A673 (cell line): ENCODE measurements at regions not wholly inside any gene's neighbourhood (a gene's known extent, or its start where the extent isn't known, plus 50 kb on each side); places are given as distances from the start of the nearest gene placed in this dataset.

Experiments
- BruUV-seq: library from RNA; stranded (reverse); fragments of 400-500 nt; replicated peaks from 2 replicates; lab custom pipeline; 2021; lab: Mats Ljungman, UMichigan
- CTCF ChIA-PET: fragments of 300-600 bp; sonication (Branson Sonifier 250); formaldehyde crosslinking; loops from one replicate; lab custom pipeline; 2022; ENCODE audit warnings: antibody characterized with exemption; lab: Charles Lee
- POLR2A ChIA-PET: fragments of 300-600 bp; sonication (Branson Sonifier 250); formaldehyde crosslinking; loops from one replicate; lab custom pipeline; 2022; ENCODE audit warnings: antibody characterized with exemption; ENCODE audit not compliant: low non-redundant PET; lab: Charles Lee
- DNase-seq: peaks from one replicate; pipeline ENCODE4 v3.0.0-alpha.2; 2015; ENCODE audit warnings: low spot score
- H3K27ac ChIP-seq: fragments of 200-600 bp; sonication (generic); 2 replicates; pipeline ENCODE4 v1.5.1; 2016; ENCODE audit warnings: mixed run types, low read depth, mild to moderate bottlenecking, mixed read lengths, antibody characterized with exemption, low read length; ENCODE audit not compliant: poor library complexity, severe bottlenecking
- H3K27me3 ChIP-seq: fragments of 200-600 bp; sonication (generic); replicated peaks from 2 replicates; pipeline ENCODE4 v1.6.1; 2017; ENCODE audit warnings: mixed run types, low read depth, mild to moderate bottlenecking, mixed read lengths, antibody characterized with exemption, low read length; ENCODE audit not compliant: insufficient read depth, poor library complexity
- H3K36me3 ChIP-seq: fragments of 200-600 bp; sonication (generic); 2 replicates; pipeline ENCODE4 v1.6.1; 2016; ENCODE audit warnings: mixed run types, mild to moderate bottlenecking, mixed read lengths, antibody characterized with exemption, low read length; ENCODE audit not compliant: insufficient read depth, poor library complexity, severe bottlenecking
- H3K4me1 ChIP-seq: fragments of 200-600 bp; sonication (generic); 2 replicates; pipeline ENCODE4 v1.6.1; 2017; ENCODE audit warnings: mixed run types, mild to moderate bottlenecking, mixed read lengths, antibody characterized with exemption, low read length; ENCODE audit not compliant: insufficient read depth, poor library complexity, severe bottlenecking
- H3K4me3 ChIP-seq: fragments of 200-600 bp; sonication (generic); 2 replicates; pipeline ENCODE4 v1.5.1; 2016; ENCODE audit warnings: low read depth, mixed run types, mild to moderate bottlenecking, mixed read lengths, low read length; ENCODE audit not compliant: poor library complexity, severe bottlenecking
- H3K9me3 ChIP-seq: fragments of 200-600 bp; sonication (generic); 2 replicates; pipeline ENCODE4 v1.6.1; 2016; ENCODE audit warnings: mixed run types, low read depth, mild to moderate bottlenecking, mixed read lengths, antibody characterized with exemption, low read length; ENCODE audit not compliant: poor library complexity, severe bottlenecking
- EZH2 ChIP-seq: fragments of 200-600 bp; sonication (generic); IDR thresholded peaks from 2 replicates; pipeline ENCODE4 v1.6.1; 2017; ENCODE audit warnings: borderline replicate concordance, low read depth, mild to moderate bottlenecking, mixed read lengths, antibody characterized with exemption, low read length; ENCODE audit not compliant: poor library complexity, severe bottlenecking
- intact Hi-C: fragments of 100-400 bp; cut with micrococcal nuclease; formaldehyde crosslinking; loops from one replicate; pipeline ENCODE4 v1.10.0; 2022; ENCODE audit not compliant: unreplicated experiment
- TF ChIP-seq, protein P1 (sequence below): fragments of 300-800, 200-600 bp; sonication (generic); conservative IDR thresholded peaks from 2 replicates; pipeline ENCODE4 v1.5.1; 2017; ENCODE audit warnings: low read depth, mild to moderate bottlenecking, antibody characterized with exemption, low read length, moderate library complexity, mixed read lengths

DNA sequence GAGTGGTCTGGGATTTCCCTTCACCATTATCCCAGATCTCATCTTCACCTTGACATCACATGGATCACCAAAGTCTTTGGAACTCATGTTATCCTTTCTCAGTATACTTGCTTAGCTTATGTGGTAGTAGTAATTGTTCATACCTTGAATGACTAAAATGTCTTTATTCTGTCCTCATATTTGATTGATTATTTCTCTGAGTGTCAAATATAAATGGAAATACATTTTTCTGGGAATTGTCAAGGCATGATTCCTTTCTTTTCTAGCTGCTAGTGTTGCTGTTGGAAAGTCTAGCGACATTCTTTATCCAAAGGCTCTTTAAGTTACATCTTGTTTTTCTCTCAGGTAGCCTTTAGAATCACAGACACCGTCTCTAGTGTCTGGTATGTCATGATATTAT, 334.4 kb downstream of the CMPK2 start:
- CTCF ChIA-PET, result no interaction called here

DNA sequence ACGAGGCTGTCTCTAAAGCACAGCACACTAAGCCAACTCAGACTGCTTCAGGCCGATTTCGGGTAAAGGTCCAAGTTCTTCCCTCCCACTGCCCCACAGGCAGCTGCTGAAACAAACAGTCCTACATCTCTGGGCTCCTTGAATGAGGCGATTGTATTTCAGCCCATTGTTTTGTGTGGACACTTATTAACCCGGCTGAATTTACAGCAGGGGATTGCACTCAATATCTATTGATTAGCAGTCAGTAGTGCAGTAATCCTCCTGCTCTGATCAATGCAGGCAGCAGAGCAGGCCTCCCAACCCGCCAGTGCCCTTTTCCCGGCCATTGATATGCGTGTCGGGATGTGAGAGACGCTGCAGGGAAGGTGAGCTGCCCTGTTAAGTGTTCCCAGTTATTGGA, 330.1 kb downstream of the CMPK2 start:
- intact Hi-C loops, result no loop called here
- Histone ChIP-seq H3K4me3 (no peak overlapping the region), H3K9me3 (no peaks in the 10 kb centered on the region), H3K4me1 (no peaks in the 10 kb centered on the region), H3K27me3 (no peaks in the 10 kb centered on the region), H3K27ac (no peak overlapping the region), H3K36me3 (no peaks in the 10 kb centered on the region)
- no TSS peak for BruUV-seq
- ChIA-PET CTCF (no interaction called here), POLR2A (no interaction called here)
- no peak for TF ChIP-seq EZH2
- TF ChIP-seq, protein P1, sequence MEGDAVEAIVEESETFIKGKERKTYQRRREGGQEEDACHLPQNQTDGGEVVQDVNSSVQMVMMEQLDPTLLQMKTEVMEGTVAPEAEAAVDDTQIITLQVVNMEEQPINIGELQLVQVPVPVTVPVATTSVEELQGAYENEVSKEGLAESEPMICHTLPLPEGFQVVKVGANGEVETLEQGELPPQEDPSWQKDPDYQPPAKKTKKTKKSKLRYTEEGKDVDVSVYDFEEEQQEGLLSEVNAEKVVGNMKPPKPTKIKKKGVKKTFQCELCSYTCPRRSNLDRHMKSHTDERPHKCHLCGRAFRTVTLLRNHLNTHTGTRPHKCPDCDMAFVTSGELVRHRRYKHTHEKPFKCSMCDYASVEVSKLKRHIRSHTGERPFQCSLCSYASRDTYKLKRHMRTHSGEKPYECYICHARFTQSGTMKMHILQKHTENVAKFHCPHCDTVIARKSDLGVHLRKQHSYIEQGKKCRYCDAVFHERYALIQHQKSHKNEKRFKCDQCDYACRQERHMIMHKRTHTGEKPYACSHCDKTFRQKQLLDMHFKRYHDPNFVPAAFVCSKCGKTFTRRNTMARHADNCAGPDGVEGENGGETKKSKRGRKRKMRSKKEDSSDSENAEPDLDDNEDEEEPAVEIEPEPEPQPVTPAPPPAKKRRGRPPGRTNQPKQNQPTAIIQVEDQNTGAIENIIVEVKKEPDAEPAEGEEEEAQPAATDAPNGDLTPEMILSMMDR, result no peak
- no peak for DNase-seq

More for the DNA sequence above, 334.4 kb downstream of the CMPK2 start:
- no peak for TF ChIP-seq EZH2
- TF ChIP-seq, protein P1, result no peak
- Histone ChIP-seq H3K36me3 (no peaks in the 10 kb centered on the region), H3K27me3 (no peaks in the 10 kb centered on the region), H3K4me3 (no peak overlapping the region), H3K9me3 (no peaks in the 10 kb centered on the region), H3K4me1 (no peaks in the 10 kb centered on the region), H3K27ac (no peak overlapping the region)
- POLR2A ChIA-PET, result no interaction called here
- BruUV-seq, result no TSS peak
- intact Hi-C loops, result no loop called here
- DNase-seq, result no peak

GRCh38 chr2:6538607-6539006, 327.1 kb downstream of the CMPK2 start:
- H3K4me3 ChIP-seq, result no peak overlapping the region
- H3K36me3 ChIP-seq, result no peaks in the 10 kb centered on the region
- no peaks in the 10 kb centered on the region for H3K9me3 ChIP-seq
- H3K4me1 ChIP-seq, result no peaks in the 10 kb centered on the region
- no peak overlapping the region for H3K27ac ChIP-seq
- POLR2A ChIA-PET, result no interaction called here
- no peak for DNase-seq
- no peaks in the 10 kb centered on the region for H3K27me3 ChIP-seq
- TF ChIP-seq EZH2, result no peak
- TF ChIP-seq, protein P1, result no peak
- BruUV-seq, result no TSS peak
- intact Hi-C loops, result no loop called here
- CTCF ChIA-PET, result interaction anchor here (0.6 kb wide), 2 partner anchors 132 to 1395 kb away, joined by 4 read pairs; no protein-coding TSS in a partner anchor
